GM18505 (cell line): ENCODE measurements at regions not wholly inside any gene's neighbourhood (a gene's known extent, or its start where the extent isn't known, plus 50 kb on each side); places are given as distances from the start of the nearest gene placed in this dataset.

Experiments used
- ATAC-seq: cut with Tn5 transposase; IDR thresholded peaks from one replicate; pipeline ENCODE4 v1.9.1; 2021; ENCODE audit not compliant: unreplicated experiment
- POLR2A ChIP-seq: IDR thresholded peaks from 4 replicates; pipeline ENCODE4 v1.6.1; 2011; ENCODE audit warnings: borderline replicate concordance; ENCODE audit not compliant: insufficient read depth, insufficient read length; ENCODE audit errors: extremely low read depth

GRCh38 chr13:62280590-62280989, 864.9 kb upstream of the PCDH20 start:
- TF ChIP-seq POLR2A: no peak
- ATAC-seq: no peak

DNA sequence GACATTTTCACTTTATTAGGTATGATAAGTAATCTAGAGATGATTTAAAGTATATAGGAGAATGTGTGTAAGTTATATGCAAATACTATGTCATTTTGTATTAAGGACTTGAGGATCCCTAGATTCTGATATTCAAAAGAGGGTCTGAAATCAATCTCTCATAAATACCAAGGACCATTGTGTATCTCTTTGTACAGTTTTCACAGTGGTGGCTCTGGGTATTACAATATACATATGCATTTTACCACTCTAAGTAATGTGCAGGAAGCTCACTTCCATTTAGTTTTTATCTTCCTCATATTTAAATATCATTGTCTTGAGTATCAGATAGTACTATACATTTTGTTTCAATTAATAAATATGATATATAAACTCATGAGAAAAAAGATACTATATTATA, 862.6 kb upstream of the PCDH20 start:
- TF ChIP-seq POLR2A: no peak
- ATAC-seq: no peak

- TF ChIP-seq POLR2A: no peak
- no peak for ATAC-seq
These were observed 836.1 kb upstream of the PCDH20 start for GRCh38 chr13:62251734-62252133.

GRCh38 chr13:62250501-62251201, 835.0 kb upstream of the PCDH20 start:
- ATAC-seq: no peak

DNA sequence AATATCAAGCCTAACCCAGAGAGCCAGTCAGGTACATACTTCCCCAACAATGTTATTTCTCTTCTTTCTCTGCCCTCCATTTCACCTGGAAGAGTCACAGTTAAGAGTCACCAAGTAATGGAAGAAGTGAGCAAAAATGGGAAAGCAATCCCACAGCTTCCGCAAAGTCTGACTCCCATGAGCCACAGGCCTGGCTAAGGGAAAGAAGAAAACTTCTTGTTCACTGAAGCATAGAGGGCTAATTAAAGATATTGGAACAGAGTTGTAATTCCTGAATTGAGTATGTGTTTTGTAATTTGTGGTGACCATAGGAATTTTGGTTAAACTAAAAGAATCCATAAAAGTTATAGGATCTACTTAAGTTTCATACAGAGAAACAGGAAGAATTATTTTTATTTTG, 830.9 kb upstream of the PCDH20 start:
- no peak for ATAC-seq
- no peak for TF ChIP-seq POLR2A

More at GRCh38 chr13:62250501-62251201, 835.0 kb upstream of the PCDH20 start:
- TF ChIP-seq POLR2A: no peak

GRCh38 chr13:62243106-62243505, 827.5 kb upstream of the PCDH20 start:
- no peak for TF ChIP-seq POLR2A
- ATAC-seq: no peak

GRCh38 chr13:62234780-62235440, 819.3 kb upstream of the PCDH20 start:
- TF ChIP-seq POLR2A: no peak
- no peak for ATAC-seq

GRCh38 chr13:62210951-62211350, 795.3 kb upstream of the PCDH20 start:
- ATAC-seq: no peak

DNA sequence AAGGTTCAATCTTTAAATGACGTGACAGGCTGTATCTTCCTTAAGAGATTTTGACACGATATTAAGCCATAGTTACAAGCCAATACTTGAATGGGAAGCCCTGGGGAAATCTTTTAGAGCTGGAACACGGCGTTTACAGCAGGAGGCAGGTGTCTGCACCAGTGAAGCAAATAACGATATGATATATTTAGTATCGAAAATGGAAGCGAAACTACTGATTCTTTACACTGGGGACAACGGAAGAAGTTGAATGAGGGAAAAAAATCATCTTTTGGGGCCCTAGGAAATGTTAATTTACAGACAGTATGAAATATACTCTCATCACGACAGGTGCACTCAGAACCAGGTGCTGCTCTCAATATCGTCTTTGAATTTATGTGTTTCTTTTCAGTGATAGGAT, 793.9 kb upstream of the PCDH20 start:
- ATAC-seq: peak; percentile 61
- no peak for TF ChIP-seq POLR2A

More at GRCh38 chr13:62210951-62211350, 795.3 kb upstream of the PCDH20 start:
- no peak for TF ChIP-seq POLR2A

DNA sequence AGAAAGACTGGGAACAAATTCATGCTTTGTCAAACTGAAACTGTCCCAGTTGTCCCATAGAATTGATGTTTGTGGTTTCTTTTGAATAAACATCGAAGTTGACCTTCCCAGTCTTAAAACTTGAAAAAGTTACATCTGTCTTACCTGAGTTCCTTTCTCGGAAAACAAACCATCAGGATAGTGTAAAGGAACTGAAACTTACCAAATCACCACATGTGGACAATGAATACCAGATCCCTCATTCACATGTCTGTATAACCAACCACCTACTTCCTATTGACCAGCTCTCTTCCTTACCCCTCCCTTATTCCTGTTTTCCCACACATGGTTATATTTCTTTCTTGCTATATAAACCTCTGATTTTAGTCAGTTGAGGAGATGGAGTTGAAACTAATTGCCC, 791.7 kb upstream of the PCDH20 start:
- no peak for TF ChIP-seq POLR2A
- ATAC-seq: no peak

DNA sequence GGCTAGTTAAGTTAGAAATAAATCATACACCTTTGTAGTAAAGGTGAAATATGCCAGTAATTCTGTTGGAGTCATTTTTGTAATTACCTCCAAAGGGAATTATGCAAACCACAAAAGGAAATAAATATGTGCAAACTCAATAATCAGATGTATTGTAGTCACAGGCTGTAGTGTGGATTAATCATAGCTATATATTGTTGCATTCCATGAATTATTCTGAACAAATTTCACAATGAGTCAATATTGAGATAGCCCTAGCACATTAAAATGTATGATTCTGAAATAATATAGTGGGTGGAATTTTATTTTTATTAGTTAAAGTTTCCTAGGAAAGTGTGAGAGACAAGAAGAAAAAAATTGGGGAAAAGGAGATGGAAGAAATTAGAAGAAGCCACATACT, 790.5 kb upstream of the PCDH20 start:
- TF ChIP-seq POLR2A: no peak
- no peak for ATAC-seq

- no peak for ATAC-seq
These were observed 789.6 kb upstream of the PCDH20 start for GRCh38 chr13:62205273-62205672.

DNA sequence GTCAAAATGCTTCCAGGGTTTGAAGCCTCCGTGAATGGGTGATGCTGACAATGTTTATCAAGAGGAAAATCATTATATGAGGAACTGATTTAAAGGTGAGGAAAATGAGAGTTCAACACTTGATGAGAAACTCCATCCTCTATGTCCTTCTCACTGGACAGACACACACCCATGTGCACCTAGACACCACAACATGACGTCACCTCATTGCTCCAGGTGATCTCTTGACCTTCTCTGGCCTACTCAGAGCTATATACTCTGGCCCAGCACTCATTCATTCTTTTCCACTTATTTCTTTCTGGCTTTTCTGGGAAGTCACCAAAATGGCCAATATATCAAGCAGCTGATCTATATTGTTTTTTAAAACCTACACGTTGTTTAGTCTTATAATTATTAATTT, 778.7 kb upstream of the PCDH20 start:
- TF ChIP-seq POLR2A: no peak
- no peak for ATAC-seq

More at GRCh38 chr13:62205273-62205672, 789.6 kb upstream of the PCDH20 start:
- no peak for TF ChIP-seq POLR2A

- ATAC-seq: no peak
These were observed 778.3 kb upstream of the PCDH20 start for GRCh38 chr13:62193919-62194318.

More at GRCh38 chr13:62193919-62194318, 778.3 kb upstream of the PCDH20 start:
- no peak for TF ChIP-seq POLR2A
